CD4-positive, alpha-beta T cell treated with Interleukin-15 for 4 hours (primary cell): ENCODE measurements at regions not wholly inside any gene's neighbourhood (a gene's known extent, or its start where the extent isn't known, plus 50 kb on each side); places are given as distances from the start of the nearest gene placed in this dataset.
"Not testable (repeated sequence)": the region's sequence is repeated elsewhere in the genome, so short reads cannot be mapped to it uniquely, and the experiment has no call there.

Experiments
- DNase-seq: peaks from one replicate; pipeline ENCODE4 v3.0.0-alpha.2; 2020; ENCODE audit warnings: low spot score

GRCh38 chr16:52729731-52730130 lies 182.8 kb upstream of the TOX3 start:
- DNase-seq = no peak

- DNase-seq = no peak
Measured at GRCh38 chr16:52727849-52728248, 180.9 kb upstream of the TOX3 start.

GRCh38 chr16:52727441-52727840 lies 180.5 kb upstream of the TOX3 start:
- DNase-seq = no peak

GRCh38 chr16:52725461-52725860 lies 178.5 kb upstream of the TOX3 start:
- DNase-seq = no peak

- DNase-seq = no peak
Measured at GRCh38 chr16:52725043-52725442, 178.1 kb upstream of the TOX3 start.

- DNase-seq = no peak
Measured at GRCh38 chr16:52721331-52721730, 174.4 kb upstream of the TOX3 start.

- DNase-seq = no peak
Measured at GRCh38 chr16:52718046-52718445, 171.1 kb upstream of the TOX3 start.

GRCh38 chr16:52713740-52714139 lies 166.8 kb upstream of the TOX3 start:
- DNase-seq = no peak

- DNase-seq = no peak
Measured at GRCh38 chr16:52709306-52709705, 162.4 kb upstream of the TOX3 start.

GRCh38 chr16:52708476-52708875 lies 161.5 kb upstream of the TOX3 start:
- DNase-seq = no peak

- no peak for DNase-seq
Measured at GRCh38 chr16:52707676-52708337, 160.9 kb upstream of the TOX3 start.

GRCh38 chr16:52705122-52705521 lies 158.2 kb upstream of the TOX3 start:
- DNase-seq = no peak

GRCh38 chr16:52697971-52698370 lies 151.0 kb upstream of the TOX3 start:
- DNase-seq = no peak

GRCh38 chr16:52696126-52696525 lies 149.2 kb upstream of the TOX3 start:
- DNase-seq = no peak

- DNase-seq = no peak
Measured at GRCh38 chr16:52690468-52690867, 143.5 kb upstream of the TOX3 start.

GRCh38 chr16:52680993-52681392 lies 134.1 kb upstream of the TOX3 start:
- no peak for DNase-seq

- DNase-seq = no peak
Measured at GRCh38 chr16:52677501-52677900, 130.6 kb upstream of the TOX3 start.

GRCh38 chr16:52676959-52677358 lies 130.0 kb upstream of the TOX3 start:
- DNase-seq = no peak

- no peak for DNase-seq
Measured at GRCh38 chr16:52671590-52671989, 124.6 kb upstream of the TOX3 start.

- DNase-seq = no peak
Measured at GRCh38 chr16:52657924-52658323, 111.0 kb upstream of the TOX3 start.

GRCh38 chr16:52655916-52656315 lies 109.0 kb upstream of the TOX3 start:
- not testable (repeated sequence) for DNase-seq

- not testable (repeated sequence) for DNase-seq
Measured at GRCh38 chr16:52655156-52655555, 108.2 kb upstream of the TOX3 start.

GRCh38 chr16:52652033-52652432 lies 105.1 kb upstream of the TOX3 start:
- DNase-seq = no peak

- DNase-seq = no peak
Measured at GRCh38 chr16:52650789-52651188, 103.8 kb upstream of the TOX3 start.

- DNase-seq = no peak
Measured at GRCh38 chr16:52650318-52650717, 103.4 kb upstream of the TOX3 start.
